GM12874 (cell line): ENCODE measurements at regions not wholly inside any gene's neighbourhood (a gene's known extent, or its start where the extent isn't known, plus 50 kb on each side); places are given as distances from the start of the nearest gene placed in this dataset.

Source experiments
- CTCF ChIP-seq: IDR thresholded peaks from 2 replicates; pipeline ENCODE4 v1.5.1; 2011; ENCODE audit warnings: low read depth, mild to moderate bottlenecking, control low read depth, low read length, moderate library complexity; ENCODE audit not compliant: insufficient read depth

DNA sequence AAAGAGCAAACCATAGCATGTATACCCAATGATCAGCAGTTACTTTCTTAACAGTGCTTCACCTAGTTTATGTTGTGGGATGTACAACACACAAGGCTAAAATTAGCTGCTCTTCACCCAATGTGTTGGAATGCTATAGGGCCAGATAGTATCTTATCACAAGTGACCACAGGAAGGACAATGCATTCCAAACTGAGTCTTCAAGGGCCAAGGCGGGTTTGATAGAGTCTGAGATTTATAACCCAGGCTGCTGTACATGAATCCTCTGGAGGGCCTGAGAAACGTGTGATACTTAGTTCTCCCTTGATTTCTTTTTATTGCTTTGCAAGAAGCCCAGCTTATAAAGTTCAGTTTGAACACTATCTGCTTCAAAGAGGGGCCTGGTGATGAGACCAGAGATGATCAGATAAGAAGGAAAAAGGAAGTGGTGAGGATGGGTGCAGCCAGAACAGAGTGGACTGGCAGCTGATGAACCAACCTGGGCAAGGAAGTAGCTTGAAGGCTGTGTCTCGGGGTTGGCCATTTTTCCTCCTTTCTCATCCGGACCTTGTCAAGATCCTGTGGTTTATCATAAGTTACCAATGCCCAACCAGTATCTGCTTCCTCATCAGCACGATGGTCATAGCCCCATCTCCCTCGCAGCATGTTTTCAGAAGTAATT, 62.2 kb upstream of the BMP2 start:
- TF ChIP-seq CTCF: no peak

DNA sequence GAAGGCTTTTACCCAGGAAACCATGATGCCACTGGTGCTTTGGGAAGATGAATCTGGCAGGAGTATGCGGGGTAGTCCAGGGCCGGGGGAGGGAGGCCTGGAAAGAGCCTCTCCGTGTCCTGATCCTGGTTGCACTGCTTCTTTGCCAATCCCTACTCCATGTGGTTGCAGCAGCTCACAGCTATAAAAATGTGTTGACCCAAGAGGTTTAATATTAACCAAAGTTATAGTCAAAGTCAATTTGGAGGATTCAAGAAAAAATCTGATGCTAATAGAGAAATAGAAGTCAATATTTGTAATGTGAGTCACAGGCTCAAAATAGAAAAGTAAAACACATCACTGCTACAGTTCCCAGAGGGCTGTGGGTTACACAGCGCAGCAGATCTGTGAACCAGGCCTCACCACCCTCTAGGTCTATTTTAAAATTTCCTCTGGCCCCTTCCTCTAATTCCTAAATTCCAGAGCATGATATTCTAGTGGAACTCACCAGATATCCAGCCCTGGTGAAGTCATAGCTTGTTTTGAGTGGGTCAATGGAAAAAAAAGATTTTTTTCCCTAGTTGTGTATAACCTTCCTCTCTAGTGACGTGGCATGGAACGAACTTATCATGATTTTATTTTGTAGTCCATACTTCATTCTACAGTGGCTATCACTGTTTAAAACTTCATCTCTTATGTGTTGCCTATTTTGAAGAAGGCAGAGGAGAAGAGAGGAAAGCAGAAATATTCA, 63.2 kb upstream of the BMP2 start:
- no peak for TF ChIP-seq CTCF

DNA sequence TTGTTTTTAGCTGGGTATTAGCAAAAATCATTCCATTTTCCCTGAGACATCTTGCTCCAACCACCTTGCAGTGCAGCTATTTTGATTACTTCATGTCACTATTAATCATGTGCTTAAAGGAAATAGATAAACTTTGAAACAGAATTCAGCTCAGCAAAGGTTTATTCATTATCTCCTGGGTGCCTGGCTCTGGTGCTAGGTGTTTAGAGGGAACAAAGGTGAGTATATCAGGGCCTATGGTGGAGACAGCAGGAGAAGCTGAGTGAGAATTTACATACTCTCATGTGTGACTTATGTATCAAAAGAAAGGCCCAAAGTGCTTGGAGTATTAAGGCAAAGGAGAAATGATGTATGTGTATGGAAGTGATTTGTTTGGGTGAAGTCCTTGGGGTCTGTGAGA, 63.8 kb upstream of the BMP2 start:
- no peak for TF ChIP-seq CTCF

- no peak for TF ChIP-seq CTCF
These were observed 64.4 kb upstream of the BMP2 start for GRCh38 chr20:6703047-6703446.

- TF ChIP-seq CTCF: no peak
These were observed 65.3 kb upstream of the BMP2 start for GRCh38 chr20:6702144-6702543.

DNA sequence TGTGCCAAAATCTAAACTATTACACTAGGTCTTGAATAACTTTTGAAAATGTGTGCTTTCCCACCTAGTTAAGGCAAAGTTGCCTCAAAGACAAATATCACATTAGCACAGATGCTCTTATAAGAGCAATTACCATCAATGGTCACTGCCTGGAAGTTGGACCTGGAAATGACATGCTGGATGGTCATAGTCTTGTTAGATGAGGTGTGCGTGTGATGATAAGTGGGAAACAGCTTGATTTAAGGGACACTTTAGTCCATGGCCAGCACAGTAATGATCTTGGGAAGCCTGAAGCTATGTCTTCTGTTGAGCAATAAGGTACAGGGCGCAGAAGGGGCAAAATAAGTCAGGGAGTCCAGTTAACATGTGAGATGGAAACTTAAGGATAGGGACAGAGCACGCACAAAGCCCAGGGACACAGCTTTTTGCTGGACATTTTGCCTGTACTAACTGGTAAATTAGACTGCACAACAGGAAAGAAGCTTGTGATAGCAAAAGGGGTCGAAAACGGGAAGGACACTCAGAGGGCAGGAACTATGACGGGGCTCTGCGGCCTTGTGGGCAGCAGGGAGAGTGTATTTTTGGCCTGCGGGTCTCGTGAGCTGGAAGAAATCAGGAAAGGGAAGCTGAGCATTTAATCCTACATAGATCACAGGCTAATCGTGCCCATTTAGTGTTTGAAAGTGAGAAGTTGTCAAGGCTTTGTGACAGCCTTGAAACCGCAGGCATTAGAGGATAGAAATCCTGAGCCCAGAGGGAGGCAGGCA, 66.7 kb upstream of the BMP2 start:
- no peak for TF ChIP-seq CTCF

GRCh38 chr20:6699921-6700562, 67.4 kb upstream of the BMP2 start:
- TF ChIP-seq CTCF: no peak
